DOHH2 (cell line): ENCODE measurements at regions not wholly inside any gene's neighbourhood (a gene's known extent, or its start where the extent isn't known, plus 50 kb on each side); places are given as distances from the start of the nearest gene placed in this dataset.

Experiments
- EZH2phosphoT487 ChIP-seq: fragments of 200-600 bp; sonication (generic); IDR thresholded peaks from 2 replicates; pipeline ENCODE4 v1.6.1; 2017; ENCODE audit warnings: borderline replicate concordance, mild to moderate bottlenecking, antibody characterized with exemption, low read length, moderate library complexity, mixed read lengths
- TF ChIP-seq, protein P1 (sequence below): fragments of 200-600 bp; sonication (generic); IDR thresholded peaks from one replicate; pipeline ENCODE4 v1.5.1; 2014; ENCODE audit warnings: antibody characterized with exemption, mild to moderate bottlenecking, low read depth, low read length; ENCODE audit not compliant: poor library complexity, severe bottlenecking

DNA sequence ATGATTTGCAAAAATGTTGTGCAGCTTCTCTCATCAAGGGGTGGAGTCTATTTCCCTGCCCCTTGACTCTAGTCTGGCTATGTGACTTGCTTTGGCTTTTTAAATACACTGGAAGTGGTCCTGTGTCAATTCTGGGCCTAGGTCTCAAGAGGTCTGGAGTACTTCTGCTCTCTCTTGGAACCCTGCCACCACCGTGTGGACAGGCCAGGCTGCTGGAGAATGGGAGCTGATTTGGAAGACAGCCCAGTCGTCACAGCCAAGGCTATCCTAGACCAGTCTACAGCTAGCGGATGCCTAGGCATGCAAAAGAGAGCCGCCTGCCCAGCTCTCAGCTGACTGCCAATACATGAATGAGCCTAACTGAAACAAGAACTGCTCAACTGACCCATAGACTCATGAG lies 56.7 kb upstream of the CLINT1 start:
- TF ChIP-seq, protein P1, sequence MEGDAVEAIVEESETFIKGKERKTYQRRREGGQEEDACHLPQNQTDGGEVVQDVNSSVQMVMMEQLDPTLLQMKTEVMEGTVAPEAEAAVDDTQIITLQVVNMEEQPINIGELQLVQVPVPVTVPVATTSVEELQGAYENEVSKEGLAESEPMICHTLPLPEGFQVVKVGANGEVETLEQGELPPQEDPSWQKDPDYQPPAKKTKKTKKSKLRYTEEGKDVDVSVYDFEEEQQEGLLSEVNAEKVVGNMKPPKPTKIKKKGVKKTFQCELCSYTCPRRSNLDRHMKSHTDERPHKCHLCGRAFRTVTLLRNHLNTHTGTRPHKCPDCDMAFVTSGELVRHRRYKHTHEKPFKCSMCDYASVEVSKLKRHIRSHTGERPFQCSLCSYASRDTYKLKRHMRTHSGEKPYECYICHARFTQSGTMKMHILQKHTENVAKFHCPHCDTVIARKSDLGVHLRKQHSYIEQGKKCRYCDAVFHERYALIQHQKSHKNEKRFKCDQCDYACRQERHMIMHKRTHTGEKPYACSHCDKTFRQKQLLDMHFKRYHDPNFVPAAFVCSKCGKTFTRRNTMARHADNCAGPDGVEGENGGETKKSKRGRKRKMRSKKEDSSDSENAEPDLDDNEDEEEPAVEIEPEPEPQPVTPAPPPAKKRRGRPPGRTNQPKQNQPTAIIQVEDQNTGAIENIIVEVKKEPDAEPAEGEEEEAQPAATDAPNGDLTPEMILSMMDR, result no peak
- TF ChIP-seq EZH2phosphoT487, result no peak
